ENCODE measurements at regions not wholly inside any gene's neighbourhood (a gene's known extent, or its start where the extent isn't known, plus 50 kb on each side); places are given as distances from the start of the nearest gene placed in this dataset.

DNA sequence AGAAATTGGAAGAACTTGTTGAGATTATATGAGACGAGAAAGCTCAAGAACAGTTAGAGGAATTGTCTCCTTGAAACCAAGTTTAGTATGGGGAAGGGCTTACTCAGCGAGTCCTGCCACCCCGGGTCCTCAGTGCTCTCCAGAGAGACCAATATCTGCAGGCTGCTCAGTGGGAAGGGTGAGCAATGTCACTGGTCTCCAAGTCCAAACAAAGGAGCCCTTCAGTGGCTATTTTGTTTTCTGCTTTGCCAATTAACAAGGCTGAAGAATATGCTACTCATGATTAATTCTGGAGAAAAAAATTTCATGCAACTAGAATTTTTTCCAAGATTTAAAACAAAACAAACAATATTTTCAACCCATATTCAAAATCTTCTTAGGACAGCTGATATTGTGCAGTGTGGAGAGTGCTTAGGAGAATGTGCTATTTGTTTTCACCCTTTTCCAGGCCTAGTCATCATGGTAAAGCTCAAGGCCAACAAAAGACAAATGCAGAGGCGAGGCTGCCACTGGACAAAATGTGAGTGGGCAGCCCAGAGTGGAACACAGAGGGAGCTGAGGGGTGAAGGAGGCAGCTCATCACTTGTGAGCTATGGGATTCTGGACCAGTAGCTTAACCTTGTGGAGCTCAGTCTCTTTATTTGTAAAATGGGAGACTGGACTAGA lies 83.8 kb upstream of the TMEM17 start:
- no peak for TF ChIP-seq CREB1 (IDR thresholded peaks at IDR 0.05; ENCODE audit: low read depth)
- no peak for TF ChIP-seq TCF12 (IDR thresholded peaks at IDR 0.05; ENCODE audit: low read depth)
- TF ChIP-seq REST (IDR thresholded peaks at IDR 0.05; ENCODE audit: low read depth) = no peak
- TF ChIP-seq RAD21 (IDR thresholded peaks at IDR 0.05; ENCODE audit: low read depth) = no peak
- TF ChIP-seq TAF1 (IDR thresholded peaks at IDR 0.05; ENCODE audit: low read depth) = no peak
- TF ChIP-seq EP300 (IDR thresholded peaks at IDR 0.05; ENCODE audit: borderline replicate concordance) = no peak
- TF ChIP-seq MAX (IDR thresholded peaks at IDR 0.05) = no peak
- no peak for TF ChIP-seq CEBPB (IDR thresholded peaks at IDR 0.05)

Data from Ishikawa (cell line).